Activated T-cell treated with anti-CD3 and anti-CD28 coated beads, Interleukin-2, amount 50 U/mL, for 72 hours (primary cell): ENCODE measurements at regions not wholly inside any gene's neighbourhood (a gene's known extent, or its start where the extent isn't known, plus 50 kb on each side); places are given as distances from the start of the nearest gene placed in this dataset.
"Not testable (repeated sequence)": the region's sequence is repeated elsewhere in the genome, so short reads cannot be mapped to it uniquely, and the experiment has no call there.

Source experiments
- ATAC-seq, 2 donors: fragments of 150-1000 bp; cut with Tn5 transposase; replicated peaks in 1 of 2; 2 replicates each; pipeline ENCODE4 v1.10.0; 2021; ENCODE audit warnings: moderate library complexity in 2 of 2, mild to moderate bottlenecking in 1 of 2
- DNase-seq, 2 donors: peaks; one replicate each; pipeline ENCODE4 v3.0.0; 2021 to 2022; ENCODE audit warnings: mixed read lengths in 1 of 2
- H3K27ac Mint-ChIP-seq: one replicate; pipeline ENCODE4 v1.8.0; 2022; ENCODE audit warnings: mild to moderate bottlenecking, moderate library complexity, mixed read lengths
- H3K27me3 Mint-ChIP-seq: one replicate; pipeline ENCODE4 v1.8.0; 2022; ENCODE audit warnings: low read depth, mixed read lengths
- H3K36me3 Mint-ChIP-seq, 2 donors: one replicate each; pipeline ENCODE4 v1.8.0; 2022; ENCODE audit warnings: mixed read lengths in 2 of 2, mild to moderate bottlenecking in 1 of 2; ENCODE audit not compliant: insufficient read depth in 2 of 2
- H3K4me1 Mint-ChIP-seq: one replicate; pipeline ENCODE4 v1.8.0; 2022; ENCODE audit warnings: low read depth, mixed read lengths
- H3K4me3 Mint-ChIP-seq, 2 donors: one replicate each; pipeline ENCODE4 v1.8.0; 2022; ENCODE audit warnings: mild to moderate bottlenecking in 2 of 2, mixed read lengths in 2 of 2, moderate library complexity in 2 of 2
- H3K9me3 Mint-ChIP-seq, 2 donors: one replicate each; pipeline ENCODE4 v1.8.0; 2022; ENCODE audit warnings: mixed read lengths in 2 of 2

GRCh38 chr3:191592105-191592504 lies 131.1 kb downstream of the PYDC2 start:
- Mint-ChIP-seq H3K27ac (no peak overlapping the region), H3K27me3 (no peaks in the 10 kb centered on the region), H3K9me3 (peaks cover 0 to 6% of the 10 kb centered on the region in 2 donors), H3K4me1 (no peaks in the 10 kb centered on the region), H3K4me3 (no peak overlapping the region), H3K36me3 (no peaks in the 10 kb centered on the region)
- DNase-seq (no peak), ATAC-seq (no peak)

- Mint-ChIP-seq H3K27me3 (no peaks in the 10 kb centered on the region), H3K4me3 (no peak overlapping the region), H3K36me3 (no peaks in the 10 kb centered on the region), H3K4me1 (no peaks in the 10 kb centered on the region), H3K27ac (no peak overlapping the region), H3K9me3 (peaks cover 0 to 6% of the 10 kb centered on the region in 2 donors)
- ATAC-seq, result no peak
- DNase-seq, result no peak
Observed at GRCh38 chr3:191593486-191593885, 132.5 kb downstream of the PYDC2 start.

GRCh38 chr3:191615511-191615910 lies 154.5 kb downstream of the PYDC2 start:
- not testable (repeated sequence) for ATAC-seq, H3K27ac Mint-ChIP-seq, DNase-seq, H3K27me3 Mint-ChIP-seq, H3K9me3 Mint-ChIP-seq, H3K4me1 Mint-ChIP-seq, H3K36me3 Mint-ChIP-seq, H3K4me3 Mint-ChIP-seq

GRCh38 chr3:191624299-191624698 lies 163.3 kb downstream of the PYDC2 start:
- no peaks in the 10 kb centered on the region for H3K36me3 Mint-ChIP-seq
- H3K4me3 Mint-ChIP-seq, result no peak overlapping the region
- ATAC-seq (no peak), DNase-seq (no peak)
- no peaks in the 10 kb centered on the region for H3K4me1 Mint-ChIP-seq
- peaks cover 0 to 2% of the 10 kb centered on the region in 2 donors for H3K9me3 Mint-ChIP-seq
- no peaks in the 10 kb centered on the region for H3K27me3 Mint-ChIP-seq
- H3K27ac Mint-ChIP-seq, result no peak overlapping the region

GRCh38 chr3:191627064-191627463 lies 166.1 kb downstream of the PYDC2 start:
- no peak for DNase-seq
- H3K4me3 Mint-ChIP-seq, result no peak overlapping the region
- no peak overlapping the region for H3K27ac Mint-ChIP-seq
- H3K9me3 Mint-ChIP-seq, result peaks cover 0 to 2% of the 10 kb centered on the region in 2 donors
- no peaks in the 10 kb centered on the region for H3K27me3 Mint-ChIP-seq
- no peaks in the 10 kb centered on the region for H3K36me3 Mint-ChIP-seq
- no peaks in the 10 kb centered on the region for H3K4me1 Mint-ChIP-seq
- no peak for ATAC-seq

GRCh38 chr3:191628571-191628970 lies 167.6 kb downstream of the PYDC2 start:
- ATAC-seq (no peak), DNase-seq (no peak)
- no peak overlapping the region for H3K27ac Mint-ChIP-seq
- H3K4me3 Mint-ChIP-seq, result no peak overlapping the region
- H3K9me3 Mint-ChIP-seq, result no peaks in the 10 kb centered on the region
- H3K4me1 Mint-ChIP-seq, result no peaks in the 10 kb centered on the region
- H3K27me3 Mint-ChIP-seq, result no peaks in the 10 kb centered on the region
- no peaks in the 10 kb centered on the region for H3K36me3 Mint-ChIP-seq

- H3K4me3 Mint-ChIP-seq, result no peak overlapping the region
- H3K9me3 Mint-ChIP-seq, result peaks cover 0 to 1% of the 10 kb centered on the region in 2 donors
- no peaks in the 10 kb centered on the region for H3K36me3 Mint-ChIP-seq
- no peak overlapping the region for H3K27ac Mint-ChIP-seq
- H3K27me3 Mint-ChIP-seq, result no peaks in the 10 kb centered on the region
- H3K4me1 Mint-ChIP-seq, result no peaks in the 10 kb centered on the region
- no peak for DNase-seq
- ATAC-seq, result no peak
Observed at GRCh38 chr3:191631496-191631895, 170.5 kb downstream of the PYDC2 start.

- ATAC-seq, result no peak
- peaks cover 1 to 4% of the 10 kb centered on the region in 2 donors for H3K9me3 Mint-ChIP-seq
- H3K4me3 Mint-ChIP-seq, result no peak overlapping the region
- no peaks in the 10 kb centered on the region for H3K27me3 Mint-ChIP-seq
- H3K4me1 Mint-ChIP-seq, result no peaks in the 10 kb centered on the region
- no peak for DNase-seq
- no peak overlapping the region for H3K27ac Mint-ChIP-seq
- no peaks in the 10 kb centered on the region for H3K36me3 Mint-ChIP-seq
Observed at GRCh38 chr3:191634902-191635301, 173.9 kb downstream of the PYDC2 start.

- Mint-ChIP-seq H3K4me1 (no peaks in the 10 kb centered on the region), H3K27me3 (no peaks in the 10 kb centered on the region), H3K27ac (no peak overlapping the region), H3K9me3 (peaks cover 1 to 6% of the 10 kb centered on the region in 2 donors), H3K36me3 (no peaks in the 10 kb centered on the region), H3K4me3 (no peak overlapping the region)
- DNase-seq (no peak), ATAC-seq (no peak)
Observed at GRCh38 chr3:191637611-191638010, 176.6 kb downstream of the PYDC2 start.

- no peak overlapping the region for H3K27ac Mint-ChIP-seq
- no peaks in the 10 kb centered on the region for H3K27me3 Mint-ChIP-seq
- peaks cover 2 to 3% of the 10 kb centered on the region in 2 donors for H3K36me3 Mint-ChIP-seq
- no peak for ATAC-seq
- no peak overlapping the region for H3K4me3 Mint-ChIP-seq
- no peak for DNase-seq
- no peaks in the 10 kb centered on the region for H3K4me1 Mint-ChIP-seq
- H3K9me3 Mint-ChIP-seq, result peaks cover 8 to 13% of the 10 kb centered on the region in 2 donors
Observed at GRCh38 chr3:191641789-191642188, 180.8 kb downstream of the PYDC2 start.

GRCh38 chr3:191644291-191644690 lies 183.3 kb downstream of the PYDC2 start:
- ATAC-seq (no peak), DNase-seq (no peak)
- H3K27me3 Mint-ChIP-seq, result no peaks in the 10 kb centered on the region
- peaks cover 2 to 3% of the 10 kb centered on the region in 2 donors for H3K36me3 Mint-ChIP-seq
- no peaks in the 10 kb centered on the region for H3K4me1 Mint-ChIP-seq
- no peak overlapping the region for H3K27ac Mint-ChIP-seq
- peaks cover 13 to 14% of the 10 kb centered on the region in 2 donors for H3K9me3 Mint-ChIP-seq
- H3K4me3 Mint-ChIP-seq, result no peak overlapping the region

- Mint-ChIP-seq H3K27ac (no peak overlapping the region), H3K9me3 (peaks cover 12 to 17% of the 10 kb centered on the region in 2 donors), H3K27me3 (no peaks in the 10 kb centered on the region), H3K4me3 (no peak overlapping the region), H3K36me3 (peaks cover 3% of the 10 kb centered on the region in 2 donors), H3K4me1 (no peaks in the 10 kb centered on the region)
- DNase-seq (no peak), ATAC-seq (no peak)
Observed at GRCh38 chr3:191646242-191646641, 185.3 kb downstream of the PYDC2 start.

GRCh38 chr3:191648787-191649186 lies 187.8 kb downstream of the PYDC2 start:
- Mint-ChIP-seq H3K27ac (no peak overlapping the region), H3K9me3 (peaks cover 16% of the 10 kb centered on the region in 2 donors), H3K4me3 (no peak overlapping the region), H3K27me3 (no peaks in the 10 kb centered on the region), H3K36me3 (peaks cover 3 to 5% of the 10 kb centered on the region in 2 donors), H3K4me1 (no peaks in the 10 kb centered on the region)
- DNase-seq, result no peak
- no peak for ATAC-seq

GRCh38 chr3:191649626-191650025 lies 188.7 kb downstream of the PYDC2 start:
- Mint-ChIP-seq H3K4me3 (no peak overlapping the region), H3K27ac (no peak overlapping the region), H3K27me3 (no peaks in the 10 kb centered on the region), H3K4me1 (no peaks in the 10 kb centered on the region), H3K36me3 (peaks cover 3 to 5% of the 10 kb centered on the region in 2 donors), H3K9me3 (peaks cover 12 to 16% of the 10 kb centered on the region in 2 donors)
- ATAC-seq (no peak), DNase-seq (no peak)
